ENCODE measurements at regions not wholly inside any gene's neighbourhood (a gene's known extent, or its start where the extent isn't known, plus 50 kb on each side); places are given as distances from the start of the nearest gene placed in this dataset.

- TF ChIP-seq CTCF (conservative IDR thresholded peaks at IDR 0.05) (no peak), ZFX (IDR thresholded peaks at IDR 0.05) (no peak)
- H3K27ac ChIP-seq = no peak overlapping the region
Measured at GRCh38 chr4:38255572-38255971, 295.4 kb downstream of the PTTG2 start.

- TF ChIP-seq CTCF (conservative IDR thresholded peaks at IDR 0.05) = no peak
- TF ChIP-seq ZFX (IDR thresholded peaks at IDR 0.05) = no peak
- H3K27ac ChIP-seq = no peak overlapping the region
Measured at GRCh38 chr4:38266616-38267015, 306.4 kb downstream of the PTTG2 start.

GRCh38 chr4:38268108-38268820 is 308.1 kb downstream of the PTTG2 start:
- H3K27ac ChIP-seq = no peak overlapping the region
- TF ChIP-seq ZFX (IDR thresholded peaks at IDR 0.05) (no peak), CTCF (conservative IDR thresholded peaks at IDR 0.05) (no peak)

GRCh38 chr4:38268837-38269236 is 308.6 kb downstream of the PTTG2 start:
- TF ChIP-seq CTCF (conservative IDR thresholded peaks at IDR 0.05) = no peak
- TF ChIP-seq ZFX (IDR thresholded peaks at IDR 0.05) = no peak
- no peak overlapping the region for H3K27ac ChIP-seq

GRCh38 chr4:38273407-38273806 is 313.2 kb downstream of the PTTG2 start:
- TF ChIP-seq ZFX (IDR thresholded peaks at IDR 0.05) (no peak), CTCF (conservative IDR thresholded peaks at IDR 0.05) (no peak)
- no peak overlapping the region for H3K27ac ChIP-seq

- no peak overlapping the region for H3K27ac ChIP-seq
- TF ChIP-seq CTCF (conservative IDR thresholded peaks at IDR 0.05) (no peak), ZFX (IDR thresholded peaks at IDR 0.05) (no peak)
Measured at GRCh38 chr4:38275331-38276100, 315.3 kb downstream of the PTTG2 start.

- H3K27ac ChIP-seq = no peak overlapping the region
- TF ChIP-seq ZFX (IDR thresholded peaks at IDR 0.05) (no peak), CTCF (conservative IDR thresholded peaks at IDR 0.05) (no peak)
Measured at GRCh38 chr4:38278255-38278654, 318.1 kb downstream of the PTTG2 start.

Measured in C4-2B (cell line).